SK-N-SH treated with all-trans-retinoic acid at 6 μM for 48 hours (cell line): ENCODE measurements at regions not wholly inside any gene's neighbourhood (a gene's known extent, or its start where the extent isn't known, plus 50 kb on each side); places are given as distances from the start of the nearest gene placed in this dataset.

Experiments used
- ATAC-seq: fragments of 200-7000 bp; cut with Tn5 transposase; 3 replicates; pipeline ENCODE4 v1.9.1; 2020; ENCODE audit warnings: mild to moderate bottlenecking, moderate library complexity
- ARNTL ChIP-seq: fragments of 450-650 bp; formaldehyde crosslinking; IDR thresholded peaks from 2 replicates; pipeline ENCODE4 v1.5.0; 2020; ENCODE audit warnings: low read depth, mild to moderate bottlenecking, moderate library complexity, borderline replicate concordance
- BACH2 ChIP-seq: fragments of 250-450 bp; sonication (Bioruptor Pico); IDR thresholded peaks from 2 replicates; pipeline ENCODE4 v1.9.0; 2021; ENCODE audit warnings: mild to moderate bottlenecking, borderline replicate concordance
- CSDC2 ChIP-seq: fragments of 250-450 bp; sonication (Bioruptor Pico); IDR thresholded peaks from 2 replicates; pipeline ENCODE4 v1.5.0; 2020; ENCODE audit warnings: mild to moderate bottlenecking, moderate library complexity
- ESRRG ChIP-seq: fragments of 250-450 bp; sonication (Bioruptor Pico); IDR thresholded peaks from 2 replicates; pipeline ENCODE4 v1.6.1; 2021; ENCODE audit warnings: mild to moderate bottlenecking
- GLIS3 ChIP-seq: fragments of 250-450 bp; sonication (Bioruptor Pico); IDR thresholded peaks from 2 replicates; pipeline ENCODE4 v1.5.0; 2020; ENCODE audit warnings: mild to moderate bottlenecking, moderate library complexity
- ISL1 ChIP-seq: fragments of 250-450 bp; sonication (Bioruptor Pico); IDR thresholded peaks from 2 replicates; pipeline ENCODE4 v2.1.2; 2022; ENCODE audit warnings: mild to moderate bottlenecking, moderate library complexity
- OSR1 ChIP-seq: fragments of 250-450 bp; sonication (Bioruptor Pico); IDR thresholded peaks from 2 replicates; pipeline ENCODE4 v1.8.0; 2022; ENCODE audit warnings: moderate library complexity, mild to moderate bottlenecking, inconsistent platforms
- PPARA ChIP-seq: fragments of 250-450 bp; sonication (Bioruptor Pico); IDR thresholded peaks from 2 replicates; pipeline ENCODE4 v1.5.0; 2020; ENCODE audit warnings: mild to moderate bottlenecking, borderline replicate concordance
- RARB ChIP-seq: fragments of 250-450 bp; sonication (Bioruptor Pico); IDR thresholded peaks from 2 replicates; pipeline ENCODE4 v1.8.0; 2021; ENCODE audit warnings: mild to moderate bottlenecking, moderate library complexity
- SNAI2 ChIP-seq: fragments of 250-450 bp; sonication (Bioruptor Pico); IDR thresholded peaks from 2 replicates; pipeline ENCODE4 v1.5.0; 2020; ENCODE audit warnings: mild to moderate bottlenecking, moderate library complexity
- TOX ChIP-seq: fragments of 250-450 bp; sonication (Bioruptor Pico); IDR thresholded peaks from 2 replicates; pipeline ENCODE4 v1.8.0; 2021; ENCODE audit warnings: mild to moderate bottlenecking, moderate library complexity, borderline replicate concordance
- ZC3H10 ChIP-seq: fragments of 250-450 bp; sonication (Bioruptor Pico); IDR thresholded peaks from 2 replicates; pipeline ENCODE4 v1.5.1; 2021; ENCODE audit warnings: mild to moderate bottlenecking, moderate library complexity
- ZFP3 ChIP-seq: fragments of 250-450 bp; sonication (Bioruptor Pico); IDR thresholded peaks from 2 replicates; pipeline ENCODE4 v1.5.0; 2020; ENCODE audit warnings: mild to moderate bottlenecking, moderate library complexity
- ZFP30 ChIP-seq: fragments of 450-650 bp; formaldehyde crosslinking; IDR thresholded peaks from 2 replicates; pipeline ENCODE4 v1.5.0; 2022; ENCODE audit warnings: mild to moderate bottlenecking, moderate library complexity
- ZNF565 ChIP-seq: fragments of 450-650 bp; formaldehyde crosslinking; conservative IDR thresholded peaks from 2 replicates; pipeline ENCODE4 v1.5.0; 2020; ENCODE audit warnings: low read depth, mild to moderate bottlenecking, moderate library complexity
- ZNF70 ChIP-seq: fragments of 450-650 bp; formaldehyde crosslinking; IDR thresholded peaks from 2 replicates; pipeline ENCODE4 v1.5.0; 2020; ENCODE audit warnings: mild to moderate bottlenecking, moderate library complexity
- ZNF8 ChIP-seq: fragments of 450-650 bp; formaldehyde crosslinking; IDR thresholded peaks from 2 replicates; pipeline ENCODE4 v1.5.0; 2020; ENCODE audit warnings: mild to moderate bottlenecking, moderate library complexity
- TF ChIP-seq, protein P1 (sequence below): fragments of 250-450 bp; sonication (Bioruptor Pico); IDR thresholded peaks from 2 replicates; pipeline ENCODE4 v1.8.0; 2021; ENCODE audit warnings: low read depth, mild to moderate bottlenecking, moderate library complexity, borderline replicate concordance
- TF ChIP-seq, protein P2 (sequence below): fragments of 250-450 bp; sonication (Bioruptor Pico); IDR thresholded peaks from 2 replicates; pipeline ENCODE4 v1.8.0; 2020; ENCODE audit warnings: mild to moderate bottlenecking, moderate library complexity, borderline replicate concordance
- TF ChIP-seq, protein P3 (sequence below): fragments of 250-450 bp; sonication (Bioruptor Pico); IDR thresholded peaks from 2 replicates; pipeline ENCODE4 v1.5.0; 2020; ENCODE audit warnings: mild to moderate bottlenecking, moderate library complexity
- TF ChIP-seq, protein P4 (sequence below): fragments of 250-450 bp; sonication (Bioruptor Pico); IDR thresholded peaks from 2 replicates; pipeline ENCODE4 v1.5.1; 2021; ENCODE audit warnings: mild to moderate bottlenecking, moderate library complexity

DNA sequence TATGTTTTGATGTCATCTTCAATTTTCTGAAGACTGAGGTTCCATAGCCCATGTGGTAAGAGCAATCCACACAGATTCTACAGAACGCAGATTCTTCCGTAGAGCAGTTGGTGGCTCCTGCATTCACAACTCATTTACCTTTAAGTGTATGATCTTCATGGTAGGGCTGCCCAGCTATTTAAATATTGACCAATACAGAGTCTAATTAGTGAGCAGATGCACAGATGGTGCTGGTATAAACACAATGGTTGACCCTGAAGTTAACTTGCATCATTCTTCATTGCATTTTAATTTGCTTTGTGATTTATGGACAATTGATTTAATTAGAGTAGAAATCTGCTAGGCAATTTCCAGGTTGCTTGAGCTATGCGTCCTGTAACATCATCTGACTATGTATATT is 269.2 kb downstream of the SQOR start:
- TF ChIP-seq, protein P1, sequence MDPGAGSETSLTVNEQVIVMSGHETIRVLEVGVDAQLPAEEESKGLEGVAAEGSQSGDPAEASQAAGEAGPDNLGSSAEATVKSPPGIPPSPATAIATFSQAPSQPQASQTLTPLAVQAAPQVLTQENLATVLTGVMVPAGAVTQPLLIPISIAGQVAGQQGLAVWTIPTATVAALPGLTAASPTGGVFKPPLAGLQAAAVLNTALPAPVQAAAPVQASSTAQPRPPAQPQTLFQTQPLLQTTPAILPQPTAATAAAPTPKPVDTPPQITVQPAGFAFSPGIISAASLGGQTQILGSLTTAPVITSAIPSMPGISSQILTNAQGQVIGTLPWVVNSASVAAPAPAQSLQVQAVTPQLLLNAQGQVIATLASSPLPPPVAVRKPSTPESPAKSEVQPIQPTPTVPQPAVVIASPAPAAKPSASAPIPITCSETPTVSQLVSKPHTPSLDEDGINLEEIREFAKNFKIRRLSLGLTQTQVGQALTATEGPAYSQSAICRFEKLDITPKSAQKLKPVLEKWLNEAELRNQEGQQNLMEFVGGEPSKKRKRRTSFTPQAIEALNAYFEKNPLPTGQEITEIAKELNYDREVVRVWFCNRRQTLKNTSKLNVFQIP (CRISPR knock-in tag), result no peak
- TF ChIP-seq ZC3H10 (CRISPR knock-in tag) (no peak), BACH2 (CRISPR knock-in tag) (no peak), ZNF565 (CRISPR knock-in tag) (no peak), ZNF8 (CRISPR knock-in tag) (no peak), SNAI2 (CRISPR knock-in tag) (no peak), PPARA (CRISPR knock-in tag) (no peak), ISL1 (CRISPR knock-in tag) (no peak), OSR1 (CRISPR knock-in tag) (no peak), TOX (no peak), ESRRG (no peak), ZFP30 (no peak), ZFP3 (CRISPR knock-in tag) (no peak)
- TF ChIP-seq, protein P2, sequence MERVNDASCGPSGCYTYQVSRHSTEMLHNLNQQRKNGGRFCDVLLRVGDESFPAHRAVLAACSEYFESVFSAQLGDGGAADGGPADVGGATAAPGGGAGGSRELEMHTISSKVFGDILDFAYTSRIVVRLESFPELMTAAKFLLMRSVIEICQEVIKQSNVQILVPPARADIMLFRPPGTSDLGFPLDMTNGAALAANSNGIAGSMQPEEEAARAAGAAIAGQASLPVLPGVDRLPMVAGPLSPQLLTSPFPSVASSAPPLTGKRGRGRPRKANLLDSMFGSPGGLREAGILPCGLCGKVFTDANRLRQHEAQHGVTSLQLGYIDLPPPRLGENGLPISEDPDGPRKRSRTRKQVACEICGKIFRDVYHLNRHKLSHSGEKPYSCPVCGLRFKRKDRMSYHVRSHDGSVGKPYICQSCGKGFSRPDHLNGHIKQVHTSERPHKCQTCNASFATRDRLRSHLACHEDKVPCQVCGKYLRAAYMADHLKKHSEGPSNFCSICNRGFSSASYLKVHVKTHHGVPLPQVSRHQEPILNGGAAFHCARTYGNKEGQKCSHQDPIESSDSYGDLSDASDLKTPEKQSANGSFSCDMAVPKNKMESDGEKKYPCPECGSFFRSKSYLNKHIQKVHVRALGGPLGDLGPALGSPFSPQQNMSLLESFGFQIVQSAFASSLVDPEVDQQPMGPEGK (CRISPR knock-in tag), result no peak
- TF ChIP-seq, protein P3, sequence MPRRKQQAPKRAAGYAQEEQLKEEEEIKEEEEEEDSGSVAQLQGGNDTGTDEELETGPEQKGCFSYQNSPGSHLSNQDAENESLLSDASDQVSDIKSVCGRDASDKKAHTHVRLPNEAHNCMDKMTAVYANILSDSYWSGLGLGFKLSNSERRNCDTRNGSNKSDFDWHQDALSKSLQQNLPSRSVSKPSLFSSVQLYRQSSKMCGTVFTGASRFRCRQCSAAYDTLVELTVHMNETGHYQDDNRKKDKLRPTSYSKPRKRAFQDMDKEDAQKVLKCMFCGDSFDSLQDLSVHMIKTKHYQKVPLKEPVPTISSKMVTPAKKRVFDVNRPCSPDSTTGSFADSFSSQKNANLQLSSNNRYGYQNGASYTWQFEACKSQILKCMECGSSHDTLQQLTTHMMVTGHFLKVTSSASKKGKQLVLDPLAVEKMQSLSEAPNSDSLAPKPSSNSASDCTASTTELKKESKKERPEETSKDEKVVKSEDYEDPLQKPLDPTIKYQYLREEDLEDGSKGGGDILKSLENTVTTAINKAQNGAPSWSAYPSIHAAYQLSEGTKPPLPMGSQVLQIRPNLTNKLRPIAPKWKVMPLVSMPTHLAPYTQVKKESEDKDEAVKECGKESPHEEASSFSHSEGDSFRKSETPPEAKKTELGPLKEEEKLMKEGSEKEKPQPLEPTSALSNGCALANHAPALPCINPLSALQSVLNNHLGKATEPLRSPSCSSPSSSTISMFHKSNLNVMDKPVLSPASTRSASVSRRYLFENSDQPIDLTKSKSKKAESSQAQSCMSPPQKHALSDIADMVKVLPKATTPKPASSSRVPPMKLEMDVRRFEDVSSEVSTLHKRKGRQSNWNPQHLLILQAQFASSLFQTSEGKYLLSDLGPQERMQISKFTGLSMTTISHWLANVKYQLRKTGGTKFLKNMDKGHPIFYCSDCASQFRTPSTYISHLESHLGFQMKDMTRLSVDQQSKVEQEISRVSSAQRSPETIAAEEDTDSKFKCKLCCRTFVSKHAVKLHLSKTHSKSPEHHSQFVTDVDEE, result no peak
- ATAC-seq, result no peak

DNA sequence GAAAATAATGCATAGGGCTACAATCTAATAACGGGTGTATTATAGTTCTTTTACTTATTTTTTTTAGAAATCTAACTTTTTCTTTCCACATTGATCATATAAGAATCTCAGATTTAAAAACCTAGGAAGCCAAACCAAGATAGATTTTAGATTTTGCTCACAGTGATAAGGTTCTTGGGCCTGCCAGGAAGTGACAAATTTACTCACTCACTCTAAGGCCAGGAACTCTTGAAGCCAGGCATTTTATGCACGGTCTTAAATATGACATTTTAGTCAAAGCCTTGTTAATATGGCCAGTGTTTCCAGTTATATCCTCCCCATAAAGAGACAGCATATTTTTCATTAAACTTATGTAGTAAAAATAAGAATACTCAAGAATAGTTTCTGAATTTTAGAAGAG is 271.4 kb downstream of the SQOR start:
- ATAC-seq, result no peak
- no peak for TF ChIP-seq ZC3H10 (CRISPR knock-in tag)
- no peak for TF ChIP-seq OSR1 (CRISPR knock-in tag)
- TF ChIP-seq TOX, result no peak
- TF ChIP-seq GLIS3 (CRISPR knock-in tag), result no peak
- no peak for TF ChIP-seq CSDC2 (CRISPR knock-in tag)
- TF ChIP-seq ZNF8 (CRISPR knock-in tag), result no peak
- TF ChIP-seq ZFP30, result no peak
- TF ChIP-seq, protein P1 (CRISPR knock-in tag), result no peak
- TF ChIP-seq ISL1 (CRISPR knock-in tag), result no peak
- TF ChIP-seq ESRRG, result no peak
- TF ChIP-seq, protein P2 (CRISPR knock-in tag), result no peak
- TF ChIP-seq, all 23 proteins: peak for 0

DNA sequence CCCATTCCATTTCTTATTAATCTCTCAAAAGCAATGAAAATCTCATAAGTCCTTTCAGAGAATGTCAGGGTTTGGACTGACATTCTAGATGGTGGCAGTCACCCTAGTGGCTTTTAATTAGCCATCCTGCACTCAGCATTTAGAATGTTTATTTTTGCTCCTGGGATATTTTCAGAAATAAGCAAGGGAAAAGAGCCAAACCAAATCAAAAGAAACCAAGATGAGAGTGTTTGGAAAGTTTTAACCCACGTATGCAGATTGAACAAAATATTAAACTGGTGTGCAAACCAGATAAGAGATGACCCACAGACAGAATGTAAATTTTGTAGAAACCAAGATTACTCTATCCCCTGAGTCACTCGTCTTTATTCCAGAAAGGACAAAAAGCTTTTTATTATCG is 275.8 kb downstream of the SQOR start:
- no peak for ATAC-seq
- TF ChIP-seq ARNTL (no peak), ISL1 (CRISPR knock-in tag) (no peak), TOX (no peak), ZFP3 (CRISPR knock-in tag) (no peak), PPARA (CRISPR knock-in tag) (no peak), OSR1 (CRISPR knock-in tag) (no peak), ZNF565 (CRISPR knock-in tag) (no peak), ZNF8 (CRISPR knock-in tag) (no peak), GLIS3 (CRISPR knock-in tag) (no peak), ZNF70 (no peak), RARB (no peak), ESRRG (no peak), BACH2 (CRISPR knock-in tag) (no peak), SNAI2 (CRISPR knock-in tag) (no peak)
- TF ChIP-seq, protein P4, sequence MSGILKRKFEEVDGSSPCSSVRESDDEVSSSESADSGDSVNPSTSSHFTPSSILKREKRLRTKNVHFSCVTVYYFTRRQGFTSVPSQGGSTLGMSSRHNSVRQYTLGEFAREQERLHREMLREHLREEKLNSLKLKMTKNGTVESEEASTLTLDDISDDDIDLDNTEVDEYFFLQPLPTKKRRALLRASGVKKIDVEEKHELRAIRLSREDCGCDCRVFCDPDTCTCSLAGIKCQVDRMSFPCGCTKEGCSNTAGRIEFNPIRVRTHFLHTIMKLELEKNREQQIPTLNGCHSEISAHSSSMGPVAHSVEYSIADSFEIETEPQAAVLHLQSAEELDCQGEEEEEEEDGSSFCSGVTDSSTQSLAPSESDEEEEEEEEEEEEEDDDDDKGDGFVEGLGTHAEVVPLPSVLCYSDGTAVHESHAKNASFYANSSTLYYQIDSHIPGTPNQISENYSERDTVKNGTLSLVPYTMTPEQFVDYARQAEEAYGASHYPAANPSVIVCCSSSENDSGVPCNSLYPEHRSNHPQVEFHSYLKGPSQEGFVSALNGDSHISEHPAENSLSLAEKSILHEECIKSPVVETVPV (CRISPR knock-in tag), result no peak
- TF ChIP-seq, protein P2 (CRISPR knock-in tag), result no peak
- TF ChIP-seq, protein P1 (CRISPR knock-in tag), result no peak
